ENCODE measurements at regions not wholly inside any gene's neighbourhood (a gene's known extent, or its start where the extent isn't known, plus 50 kb on each side); places are given as distances from the start of the nearest gene placed in this dataset.

DNA sequence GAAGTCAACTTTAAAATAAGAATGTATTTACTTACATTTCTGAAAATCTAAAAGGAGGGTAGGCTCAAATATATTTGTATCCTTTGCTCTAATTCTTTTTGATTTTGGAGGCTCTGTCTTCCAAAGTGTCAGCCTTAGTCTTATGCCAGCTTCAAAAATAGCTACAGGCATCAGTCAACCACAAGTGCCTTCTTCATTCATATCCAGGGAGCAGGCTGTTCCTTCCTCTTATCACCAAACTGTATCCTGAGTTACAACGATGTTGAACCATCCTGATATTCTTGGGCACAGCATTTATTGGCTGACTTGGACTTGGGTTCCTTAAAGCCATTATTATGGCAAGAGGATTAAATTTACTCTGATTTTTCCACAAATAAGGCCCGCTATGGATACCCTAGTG lies 1161.3 kb downstream of the PCDH17 start:
- TF ChIP-seq EP300 (IDR thresholded peaks at IDR 0.05) (no peak), POLR2A (IDR thresholded peaks at IDR 0.05) (no peak), POLR2AphosphoS5 (IDR thresholded peaks at IDR 0.05) (no peak)
- TF ChIP-seq, protein P1, sequence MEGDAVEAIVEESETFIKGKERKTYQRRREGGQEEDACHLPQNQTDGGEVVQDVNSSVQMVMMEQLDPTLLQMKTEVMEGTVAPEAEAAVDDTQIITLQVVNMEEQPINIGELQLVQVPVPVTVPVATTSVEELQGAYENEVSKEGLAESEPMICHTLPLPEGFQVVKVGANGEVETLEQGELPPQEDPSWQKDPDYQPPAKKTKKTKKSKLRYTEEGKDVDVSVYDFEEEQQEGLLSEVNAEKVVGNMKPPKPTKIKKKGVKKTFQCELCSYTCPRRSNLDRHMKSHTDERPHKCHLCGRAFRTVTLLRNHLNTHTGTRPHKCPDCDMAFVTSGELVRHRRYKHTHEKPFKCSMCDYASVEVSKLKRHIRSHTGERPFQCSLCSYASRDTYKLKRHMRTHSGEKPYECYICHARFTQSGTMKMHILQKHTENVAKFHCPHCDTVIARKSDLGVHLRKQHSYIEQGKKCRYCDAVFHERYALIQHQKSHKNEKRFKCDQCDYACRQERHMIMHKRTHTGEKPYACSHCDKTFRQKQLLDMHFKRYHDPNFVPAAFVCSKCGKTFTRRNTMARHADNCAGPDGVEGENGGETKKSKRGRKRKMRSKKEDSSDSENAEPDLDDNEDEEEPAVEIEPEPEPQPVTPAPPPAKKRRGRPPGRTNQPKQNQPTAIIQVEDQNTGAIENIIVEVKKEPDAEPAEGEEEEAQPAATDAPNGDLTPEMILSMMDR (IDR thresholded peaks at IDR 0.05), result no peak

All from sigmoid colon (tissue), 4 donors.